Activated CD4-positive, CD25-positive, alpha-beta regulatory T cell (primary cell): ENCODE measurements at regions not wholly inside any gene's neighbourhood (a gene's known extent, or its start where the extent isn't known, plus 50 kb on each side); places are given as distances from the start of the nearest gene placed in this dataset.

ENCODE experiments used
- DNase-seq, 4 experiments: peaks; one replicate each; lab custom pipeline; 2025; lab: John Stamatoyannopoulos, UW

GRCh38 chr2:82316586-82316985 is 2012.0 kb upstream of the LRRTM1 start:
- DNase-seq, result no peak

DNA sequence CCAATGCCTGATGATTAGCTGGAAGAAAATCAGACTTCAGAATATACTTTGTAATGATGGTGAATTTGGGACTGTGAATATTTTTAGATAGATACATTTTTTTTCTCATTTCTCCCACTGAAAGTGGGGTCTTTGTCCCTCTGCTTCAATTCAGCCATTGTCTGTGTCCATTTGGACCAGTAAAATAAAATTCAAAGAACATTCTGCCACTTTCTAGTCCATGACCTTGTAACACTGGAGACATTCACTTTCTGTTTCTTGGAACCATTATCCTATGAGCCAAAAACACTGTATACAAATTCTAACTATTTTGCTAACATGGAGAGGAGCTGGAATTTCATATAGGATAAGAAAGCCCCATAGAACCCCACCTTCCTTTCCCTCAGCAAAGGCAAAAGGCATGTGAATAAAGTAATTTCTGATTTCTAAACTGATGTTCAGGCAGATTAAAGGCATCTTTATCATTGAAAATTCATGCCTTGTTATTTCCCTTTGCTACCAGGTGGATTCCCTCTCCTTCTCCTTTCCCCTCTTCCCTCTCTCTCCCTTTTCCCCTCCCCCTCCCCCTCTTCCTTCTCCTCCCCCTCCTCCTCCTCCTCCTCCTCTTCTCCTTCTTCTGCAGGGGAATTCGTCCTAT is 2010.4 kb upstream of the LRRTM1 start:
- no peak for DNase-seq

- DNase-seq, result no peak
Measured at GRCh38 chr2:82307511-82307910, 2003.0 kb upstream of the LRRTM1 start.

- no peak for DNase-seq
Measured at GRCh38 chr2:82301506-82301905, 1997.0 kb upstream of the LRRTM1 start.

DNA sequence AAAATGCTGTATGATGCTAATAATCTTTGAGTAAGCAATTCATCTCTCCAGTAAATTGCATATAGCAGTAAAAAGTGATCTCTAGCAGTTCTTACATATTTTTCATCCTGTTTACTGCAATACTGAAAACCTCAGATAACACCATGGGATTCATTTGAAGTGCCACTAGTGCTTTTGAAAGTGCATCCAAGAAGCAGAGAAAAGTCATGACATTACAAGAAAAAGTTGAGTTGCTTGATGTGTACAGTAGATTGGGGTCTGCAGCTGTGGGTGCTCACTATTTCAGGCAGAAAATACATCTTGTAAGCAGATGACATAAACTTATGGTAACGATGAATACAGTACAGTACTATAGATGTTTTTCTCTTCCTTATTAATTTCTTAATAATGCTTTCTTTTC is 1984.9 kb upstream of the LRRTM1 start:
- DNase-seq, result no peak

- no peak for DNase-seq
Measured at GRCh38 chr2:82283075-82283474, 1978.5 kb upstream of the LRRTM1 start.

DNA sequence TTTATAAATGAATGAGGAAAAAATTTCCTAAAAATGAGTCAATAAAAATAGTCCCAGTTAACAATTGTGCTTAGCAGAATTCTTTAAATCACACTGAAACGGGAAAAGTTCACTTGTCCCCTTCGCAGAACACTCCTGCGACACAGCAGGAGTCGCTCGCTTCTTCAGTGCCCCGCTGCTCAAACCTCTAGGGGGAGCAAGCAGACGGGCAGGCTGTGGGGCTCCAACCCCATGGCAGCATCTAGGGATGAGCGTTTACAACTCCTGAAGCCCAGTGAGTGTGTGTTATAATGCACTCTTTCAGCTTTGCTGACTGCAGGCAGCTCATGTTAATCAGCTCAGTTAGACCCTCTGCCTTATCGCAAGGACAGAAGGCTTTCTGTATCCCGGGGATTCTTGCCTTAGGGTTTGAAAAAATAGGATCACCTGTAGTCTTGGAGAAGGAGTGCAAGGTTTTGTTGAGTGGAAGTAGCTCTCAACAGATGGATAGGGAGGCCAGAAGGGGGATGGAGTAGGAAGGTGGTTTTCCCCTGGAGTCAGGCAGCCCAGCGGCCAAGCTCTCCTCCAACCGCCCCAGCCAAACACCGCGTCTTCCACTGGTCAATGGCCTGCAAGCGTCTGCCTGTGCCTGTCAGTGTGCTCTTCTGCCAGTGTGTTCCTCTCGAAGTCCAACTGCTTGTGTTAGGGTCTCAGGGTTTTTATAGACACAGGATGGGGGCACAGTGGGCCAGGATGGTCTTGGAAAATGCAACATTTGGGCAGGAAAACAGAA is 1977.7 kb upstream of the LRRTM1 start:
- no peak for DNase-seq

DNA sequence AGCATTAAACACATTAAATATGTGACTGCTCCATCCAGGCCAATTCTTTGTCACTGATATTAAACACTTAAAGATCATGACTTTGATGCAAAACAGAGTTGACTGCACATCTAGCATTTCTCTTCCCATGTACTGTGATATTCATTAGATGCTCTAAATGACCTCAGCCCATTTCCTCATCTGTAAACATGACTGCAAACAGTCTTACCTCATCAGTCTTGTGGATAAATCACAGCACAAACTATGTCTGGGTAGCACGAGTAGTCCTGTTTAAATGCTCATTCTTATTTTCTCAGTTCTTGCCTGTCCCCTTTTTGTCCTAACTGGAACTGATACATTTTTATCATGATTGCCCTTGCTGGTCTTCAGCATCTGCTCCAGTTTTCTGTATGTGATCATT is 1974.8 kb upstream of the LRRTM1 start:
- no peak for DNase-seq

- DNase-seq, result no peak
Measured at GRCh38 chr2:82278416-82278815, 1973.9 kb upstream of the LRRTM1 start.

DNA sequence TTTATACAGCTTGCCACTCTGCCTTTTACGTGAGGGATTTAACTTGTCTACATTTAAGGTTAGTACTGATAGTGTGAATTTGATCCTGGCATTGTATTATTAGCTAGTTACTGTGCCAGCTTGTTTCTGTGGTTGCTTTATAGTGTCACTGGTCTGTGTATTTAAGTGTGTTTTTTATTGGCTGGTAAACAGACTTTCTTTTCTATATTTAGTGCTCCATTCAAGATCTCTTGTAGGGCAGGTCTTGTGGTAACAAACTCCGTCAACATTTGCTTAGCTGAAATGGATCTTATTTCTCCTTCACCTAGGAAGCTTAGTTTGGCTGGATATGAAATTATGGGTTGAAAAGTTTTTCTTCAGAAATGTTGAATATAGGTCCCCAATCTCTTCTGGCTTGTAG is 1971.0 kb upstream of the LRRTM1 start:
- no peak for DNase-seq

GRCh38 chr2:82268446-82268845 is 1963.9 kb upstream of the LRRTM1 start:
- DNase-seq, result no peak

GRCh38 chr2:82260521-82260920 is 1956.0 kb upstream of the LRRTM1 start:
- DNase-seq, result no peak

DNA sequence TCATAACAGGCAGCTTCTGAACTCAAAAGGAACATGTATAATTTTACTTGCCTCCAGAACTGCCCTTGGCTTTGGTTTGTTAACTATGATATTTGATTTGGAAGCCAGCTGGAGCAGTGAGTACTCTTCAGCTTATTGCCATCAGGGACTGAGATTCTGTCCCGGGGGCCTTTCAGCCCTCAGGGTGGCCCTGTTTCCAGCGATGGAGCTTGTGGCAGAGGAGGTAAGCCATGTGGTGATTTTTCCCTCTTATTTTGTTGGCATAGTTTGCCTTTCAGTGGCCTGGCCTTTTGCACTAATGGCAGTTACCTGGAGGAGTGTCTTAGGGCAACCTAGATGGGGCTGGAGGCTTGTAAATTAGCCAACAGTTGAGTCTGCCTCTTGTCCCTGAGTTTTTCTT is 1955.0 kb upstream of the LRRTM1 start:
- DNase-seq, result no peak

DNA sequence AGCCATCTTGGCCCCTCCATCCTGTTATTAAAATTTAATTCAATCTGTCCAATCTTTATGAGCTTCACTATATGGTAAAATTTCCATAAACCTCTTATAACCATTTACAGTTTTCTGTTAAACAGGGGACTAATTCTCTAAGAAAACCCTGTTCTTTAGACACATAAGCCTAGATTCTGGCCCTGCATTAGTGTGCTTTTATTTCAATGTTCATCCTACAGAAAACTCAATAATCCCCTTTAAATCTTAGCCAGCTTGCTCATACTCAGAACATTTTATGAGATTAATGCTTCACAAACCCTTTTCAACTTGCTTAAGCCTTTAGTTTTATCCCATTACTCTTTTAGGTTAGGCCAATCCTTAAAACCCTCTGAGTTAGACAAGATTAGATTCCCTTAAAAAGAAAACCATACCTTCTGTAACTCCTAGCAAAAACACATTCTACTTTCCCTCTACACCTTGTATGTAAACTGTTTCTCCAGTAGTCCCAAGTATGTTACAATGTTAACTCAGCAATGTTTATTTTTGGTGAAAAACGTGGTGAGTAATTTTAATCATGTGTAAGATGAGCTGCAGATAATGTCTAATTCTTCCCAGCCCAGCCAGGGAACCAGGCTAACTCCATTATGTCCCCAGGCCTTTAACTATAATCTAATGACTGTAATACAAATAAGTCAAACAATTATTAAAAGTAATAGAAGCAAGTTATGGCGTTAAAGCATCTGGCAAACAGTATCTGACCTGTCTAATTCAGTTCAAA is 1953.4 kb upstream of the LRRTM1 start:
- no peak for DNase-seq

DNA sequence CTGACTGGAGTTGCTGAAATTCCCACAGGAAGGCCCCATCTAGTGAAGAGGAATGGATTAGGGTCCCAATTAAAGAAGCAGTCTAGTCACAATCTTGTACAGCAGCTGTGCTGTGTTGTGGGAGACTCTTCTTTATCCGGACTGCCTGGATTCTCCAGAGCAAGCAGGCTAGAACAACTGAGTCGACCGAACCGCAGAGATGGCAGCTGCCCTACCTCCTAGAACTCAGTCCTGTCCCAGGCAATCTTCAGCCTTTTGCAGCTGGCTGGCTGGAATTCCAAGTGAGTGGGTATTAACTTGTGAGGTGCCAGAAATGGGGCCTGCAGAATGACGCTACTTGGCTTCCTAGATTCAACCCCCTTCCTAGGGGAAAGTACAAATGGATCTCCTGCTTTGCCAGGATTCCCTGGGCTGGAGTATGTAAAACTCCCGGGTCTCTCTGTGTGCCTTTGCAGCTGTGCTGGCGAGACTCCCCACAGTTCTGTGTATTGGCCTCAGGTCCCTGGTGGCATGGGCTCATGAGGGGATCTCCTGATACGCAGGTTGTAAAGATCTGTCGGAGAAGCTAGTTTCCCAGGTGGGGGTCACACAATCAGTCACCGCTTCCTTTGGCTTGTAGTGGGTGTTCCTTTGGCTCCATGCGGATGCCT is 1952.6 kb upstream of the LRRTM1 start:
- DNase-seq, result no peak

DNA sequence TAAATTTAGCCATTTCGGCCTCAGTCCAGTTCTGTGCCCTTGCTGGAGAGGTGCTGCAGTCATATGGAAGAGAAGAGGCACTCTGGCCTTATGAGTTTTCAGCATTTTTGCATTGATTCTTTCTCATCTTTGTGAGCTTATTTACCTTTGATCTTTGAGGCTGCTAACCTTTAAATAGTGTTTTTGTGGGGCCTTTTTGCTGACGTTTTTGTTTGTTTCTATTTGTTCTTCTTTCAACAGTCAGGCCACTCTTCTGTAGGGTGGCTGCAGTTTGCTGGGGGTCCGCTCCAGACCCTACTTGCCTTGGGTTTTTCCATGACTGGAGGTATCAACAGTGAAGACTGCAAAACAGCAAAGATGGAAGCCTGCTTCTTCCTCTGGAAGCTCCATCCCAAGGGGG is 1951.7 kb upstream of the LRRTM1 start:
- no peak for DNase-seq

DNA sequence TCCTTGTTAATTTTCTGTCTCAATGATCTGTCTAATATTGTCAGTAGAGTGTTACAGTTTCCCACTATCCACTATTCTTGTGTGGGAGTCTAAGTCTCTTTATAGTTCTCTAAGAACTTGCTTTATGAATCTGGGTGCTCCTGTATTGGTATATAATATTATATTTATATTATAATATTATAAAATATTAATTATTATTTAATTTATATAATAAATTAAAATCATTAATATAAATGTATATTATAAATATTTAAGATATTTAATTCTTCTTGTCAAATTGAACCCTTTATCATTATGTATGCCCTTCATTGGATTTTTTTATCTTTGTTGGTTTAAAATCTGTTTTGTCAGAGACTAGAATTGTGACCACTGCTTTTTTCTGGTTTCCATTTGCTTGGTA is 1950.2 kb upstream of the LRRTM1 start:
- no peak for DNase-seq

DNA sequence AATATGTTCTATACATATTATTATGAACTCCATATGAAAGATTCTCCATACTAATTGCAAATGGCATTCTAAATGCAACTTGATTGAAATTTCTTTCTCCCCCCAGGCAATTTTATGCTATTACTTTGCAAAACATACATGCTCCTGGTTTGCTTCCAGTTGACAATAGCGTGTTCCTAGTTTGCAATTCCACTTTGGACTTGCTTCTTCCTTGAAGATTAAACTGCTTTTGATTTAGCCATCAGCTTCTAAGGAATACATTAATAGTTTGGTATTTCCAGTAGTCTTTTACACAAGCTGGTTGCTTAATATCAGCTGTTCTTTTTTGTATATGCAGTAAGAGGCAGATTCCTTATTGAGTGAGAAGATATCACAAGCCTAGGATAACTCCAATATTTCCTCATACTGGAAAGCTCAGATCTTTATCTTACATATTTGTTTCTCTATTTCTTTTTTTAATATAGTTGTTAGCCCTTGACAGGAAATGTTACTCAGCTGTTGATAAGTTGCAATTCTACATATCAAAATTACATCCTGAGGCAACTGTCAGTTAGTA is 1941.7 kb upstream of the LRRTM1 start:
- no peak for DNase-seq

DNA sequence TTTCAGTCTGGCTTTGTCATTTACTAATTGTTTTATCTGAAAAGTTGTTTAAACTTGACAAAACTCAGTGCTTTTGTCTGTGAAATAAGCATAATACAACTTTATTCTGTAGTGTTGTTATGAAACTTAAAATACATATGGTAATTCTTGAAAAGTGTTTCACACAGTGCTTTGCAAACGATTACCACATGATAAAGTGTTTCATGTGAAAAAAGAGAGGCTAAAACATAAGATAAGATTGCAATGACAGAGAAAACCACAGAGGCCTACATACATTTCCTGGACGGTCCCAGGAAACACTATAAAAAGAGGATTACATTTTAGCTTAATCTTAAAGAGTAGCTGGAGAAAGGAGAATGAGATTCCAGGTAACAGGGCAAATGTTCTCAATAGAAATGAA is 1934.6 kb upstream of the LRRTM1 start:
- DNase-seq, result no peak

- no peak for DNase-seq
Measured at GRCh38 chr2:82237994-82238662, 1933.6 kb upstream of the LRRTM1 start.

GRCh38 chr2:82234283-82234874 is 1929.8 kb upstream of the LRRTM1 start:
- DNase-seq, result no peak
